Stimulated activated naive CD8-positive, alpha-beta T cell treated with anti-CD3 and anti-CD28 coated beads, Interleukin-15, amount 100 ng/mL, for 72 hours (primary cell): ENCODE measurements at regions not wholly inside any gene's neighbourhood (a gene's known extent, or its start where the extent isn't known, plus 50 kb on each side); places are given as distances from the start of the nearest gene placed in this dataset.
"Not testable (repeated sequence)": the region's sequence is repeated elsewhere in the genome, so short reads cannot be mapped to it uniquely, and the experiment has no call there.

Source experiments
- ATAC-seq: fragments of 150-1000 bp; cut with Tn5 transposase; 2 replicates; pipeline ENCODE4 v1.10.0; 2021; ENCODE audit warnings: mild to moderate bottlenecking, moderate library complexity
- DNase-seq, 2 donors: peaks; one replicate each; pipeline ENCODE4 v3.0.0; 2021 to 2022
- H3K27ac Mint-ChIP-seq, 2 donors: one replicate each; pipeline ENCODE4 v1.8.0; 2022; ENCODE audit warnings: mild to moderate bottlenecking in 2 of 2, mixed read lengths in 2 of 2, moderate library complexity in 2 of 2
- H3K27me3 Mint-ChIP-seq: one replicate; pipeline ENCODE4 v1.8.0; 2022; ENCODE audit warnings: mixed read lengths
- H3K4me1 Mint-ChIP-seq: one replicate; pipeline ENCODE4 v1.8.0; 2022; ENCODE audit warnings: mild to moderate bottlenecking, mixed read lengths
- H3K4me3 Mint-ChIP-seq, 2 donors: one replicate each; pipeline ENCODE4 v1.8.0; 2022; ENCODE audit warnings: mild to moderate bottlenecking in 2 of 2, mixed read lengths in 2 of 2, moderate library complexity in 1 of 2
- H3K9me3 Mint-ChIP-seq, 2 donors: one replicate each; pipeline ENCODE4 v1.8.0; 2022; ENCODE audit warnings: mixed read lengths in 2 of 2

- DNase-seq (no peak), ATAC-seq (no peak)
- H3K4me3 Mint-ChIP-seq = no peak overlapping the region
- peaks cover 7 to 10% of the 10 kb centered on the region in 2 donors for H3K9me3 Mint-ChIP-seq
- no peaks in the 10 kb centered on the region for H3K4me1 Mint-ChIP-seq
- H3K27me3 Mint-ChIP-seq = no peaks in the 10 kb centered on the region
- no peak overlapping the region for H3K27ac Mint-ChIP-seq
Measured at GRCh38 chr13:90710164-90710759, 637.2 kb upstream of the MIR17HG start.

- ATAC-seq (no peak), DNase-seq (no peak)
- Mint-ChIP-seq H3K27me3 (no peaks in the 10 kb centered on the region), H3K4me1 (no peaks in the 10 kb centered on the region), H3K4me3 (no peak overlapping the region), H3K9me3 (peaks cover 12 to 13% of the 10 kb centered on the region in 2 donors), H3K27ac (no peak overlapping the region)
Measured at GRCh38 chr13:90713441-90714133, 633.9 kb upstream of the MIR17HG start.

- ATAC-seq (no peak), DNase-seq (no peak)
- peaks cover 14 to 15% of the 10 kb centered on the region in 2 donors for H3K9me3 Mint-ChIP-seq
- no peak overlapping the region for H3K27ac Mint-ChIP-seq
- no peaks in the 10 kb centered on the region for H3K27me3 Mint-ChIP-seq
- no peak overlapping the region for H3K4me3 Mint-ChIP-seq
- H3K4me1 Mint-ChIP-seq = no peaks in the 10 kb centered on the region
Measured at GRCh38 chr13:90715485-90715884, 632.0 kb upstream of the MIR17HG start.

DNA sequence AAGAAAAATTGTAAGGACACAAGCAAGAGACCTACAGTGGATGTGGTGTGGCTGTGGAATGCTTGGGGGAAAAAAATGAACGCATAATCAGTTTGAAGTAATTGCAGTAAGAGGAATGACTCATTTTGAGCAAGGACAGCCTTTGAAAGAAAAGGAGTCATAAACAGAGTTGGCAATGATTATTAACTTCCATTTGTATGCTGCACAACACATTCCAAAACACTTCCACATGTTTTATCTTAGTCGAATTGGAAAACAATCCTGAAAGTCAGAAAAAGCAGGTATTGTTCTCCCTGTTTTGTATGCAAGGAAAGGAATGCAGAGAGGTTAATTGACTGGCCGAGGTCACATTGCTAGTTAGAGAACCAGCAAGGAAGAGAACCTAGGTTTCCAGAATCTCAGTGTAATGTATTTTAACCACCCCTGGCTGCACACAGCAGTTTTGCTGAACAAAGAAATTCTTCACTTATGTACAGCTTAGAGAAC is 630.0 kb upstream of the MIR17HG start:
- Mint-ChIP-seq H3K4me1 (no peaks in the 10 kb centered on the region), H3K4me3 (no peak overlapping the region), H3K9me3 (peaks cover 15 to 20% of the 10 kb centered on the region in 2 donors), H3K27me3 (no peaks in the 10 kb centered on the region), H3K27ac (no peak overlapping the region)
- ATAC-seq (no peak), DNase-seq (no peak)

- Mint-ChIP-seq H3K27me3 (no peaks in the 10 kb centered on the region), H3K27ac (no peak overlapping the region), H3K4me1 (no peaks in the 10 kb centered on the region), H3K4me3 (no peak overlapping the region), H3K9me3 (peaks cover 8 to 10% of the 10 kb centered on the region in 2 donors)
- DNase-seq (no peak), ATAC-seq (no peak)
Measured at GRCh38 chr13:90719461-90719860, 628.0 kb upstream of the MIR17HG start.

GRCh38 chr13:90721937-90722336 is 625.5 kb upstream of the MIR17HG start:
- no peak for ATAC-seq

GRCh38 chr13:90723381-90723780 is 624.1 kb upstream of the MIR17HG start:
- Mint-ChIP-seq H3K27me3 (no peaks in the 10 kb centered on the region), H3K4me1 (no peaks in the 10 kb centered on the region), H3K9me3 (peaks cover 12 to 16% of the 10 kb centered on the region in 2 donors), H3K4me3 (no peak overlapping the region), H3K27ac (no peak overlapping the region)
- ATAC-seq (no peak), DNase-seq (no peak)

More at GRCh38 chr13:90721937-90722336, 625.5 kb upstream of the MIR17HG start:
- Mint-ChIP-seq H3K4me1 (no peaks in the 10 kb centered on the region), H3K4me3 (no peak overlapping the region), H3K9me3 (peaks cover 14 to 18% of the 10 kb centered on the region in 2 donors), H3K27me3 (no peaks in the 10 kb centered on the region), H3K27ac (no peak overlapping the region)
- no peak for DNase-seq

DNA sequence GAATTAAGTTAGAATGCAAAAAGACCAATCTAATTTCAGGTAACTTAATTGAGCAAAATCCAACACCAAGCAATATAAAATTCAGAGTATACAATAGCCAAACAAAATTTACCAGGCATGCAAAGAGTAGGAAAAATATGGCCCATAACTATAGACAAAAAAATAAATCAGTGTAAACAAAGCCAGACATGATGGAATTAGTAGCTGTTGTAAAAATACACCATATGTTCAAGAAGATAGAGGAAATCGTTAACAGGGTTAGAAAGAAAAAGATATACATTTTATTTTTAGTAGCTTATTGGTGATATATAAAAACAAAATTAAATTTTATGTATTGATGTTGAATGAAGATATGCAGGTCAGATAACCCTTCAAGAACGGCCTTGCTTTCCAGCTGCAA is 621.1 kb upstream of the MIR17HG start:
- Mint-ChIP-seq H3K27me3 (no peaks in the 10 kb centered on the region), H3K4me3 (no peak overlapping the region), H3K27ac (peak overlapping the region in 1 of 2 donors; percentile 3), H3K9me3 (peaks cover 18 to 22% of the 10 kb centered on the region in 2 donors), H3K4me1 (no peaks in the 10 kb centered on the region)
- ATAC-seq (no peak), DNase-seq (no peak)

- no peak overlapping the region for H3K27ac Mint-ChIP-seq
- H3K4me1 Mint-ChIP-seq = no peaks in the 10 kb centered on the region
- no peak overlapping the region for H3K4me3 Mint-ChIP-seq
- no peak for ATAC-seq
- DNase-seq = no peak
- peaks cover 20 to 22% of the 10 kb centered on the region in 2 donors for H3K9me3 Mint-ChIP-seq
- H3K27me3 Mint-ChIP-seq = no peaks in the 10 kb centered on the region
Measured at GRCh38 chr13:90732049-90732448, 615.4 kb upstream of the MIR17HG start.

DNA sequence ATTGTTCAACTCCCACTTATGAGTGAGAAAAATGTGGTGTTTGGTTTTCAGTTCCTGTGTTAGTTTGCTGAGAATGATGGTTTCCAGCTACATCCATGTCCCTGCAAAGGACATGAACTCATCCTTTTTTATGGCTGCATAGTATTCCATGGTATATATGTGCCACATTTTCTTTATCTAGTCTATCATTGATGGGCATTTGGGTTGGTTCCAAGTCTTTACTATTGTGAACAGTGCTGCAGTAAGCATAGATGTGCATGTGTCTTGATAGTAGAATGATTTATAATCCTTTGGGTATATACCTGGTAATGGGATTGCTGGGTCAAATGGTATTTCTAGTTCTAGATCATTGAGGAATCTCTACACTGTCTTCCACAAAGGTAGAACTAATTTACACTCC is 613.0 kb upstream of the MIR17HG start:
- DNase-seq, H3K4me3 Mint-ChIP-seq, ATAC-seq, H3K4me1 Mint-ChIP-seq, H3K27me3 Mint-ChIP-seq: not testable (repeated sequence)
- Mint-ChIP-seq H3K9me3 (peaks cover 20 to 22% of the 10 kb centered on the region in 2 donors), H3K27ac (peak overlapping the region in 1 of 2 donors; percentile 48)

- DNase-seq (no peak), ATAC-seq (no peak)
- Mint-ChIP-seq H3K27me3 (no peaks in the 10 kb centered on the region), H3K9me3 (peaks cover 2 to 17% of the 10 kb centered on the region in 2 donors), H3K4me3 (no peak overlapping the region), H3K4me1 (no peaks in the 10 kb centered on the region), H3K27ac (no peak overlapping the region)
Measured at GRCh38 chr13:90738881-90739280, 608.6 kb upstream of the MIR17HG start.

DNA sequence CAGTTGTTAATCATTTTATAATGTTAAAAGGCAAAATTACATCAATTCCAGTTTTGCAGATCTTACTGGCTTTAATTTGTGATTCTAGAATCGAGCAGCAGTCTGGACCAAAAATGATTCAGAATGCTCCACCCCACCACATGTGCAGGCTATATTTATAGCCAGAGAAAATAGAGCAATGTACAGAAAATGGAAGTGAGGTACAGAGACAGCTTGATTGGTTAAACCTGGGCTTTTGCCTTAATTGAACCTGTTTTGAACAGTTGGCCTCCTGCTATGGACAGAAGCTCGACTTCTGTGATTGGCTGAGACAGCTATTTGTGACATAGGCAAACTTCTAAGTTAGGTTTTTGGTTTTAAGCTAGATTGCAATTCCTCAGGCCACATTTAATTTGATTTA is 607.4 kb upstream of the MIR17HG start:
- Mint-ChIP-seq H3K9me3 (peaks cover 12 to 23% of the 10 kb centered on the region in 2 donors), H3K4me3 (no peak overlapping the region), H3K27ac (no peak overlapping the region), H3K27me3 (no peaks in the 10 kb centered on the region), H3K4me1 (no peaks in the 10 kb centered on the region)
- ATAC-seq (no peak), DNase-seq (no peak)

DNA sequence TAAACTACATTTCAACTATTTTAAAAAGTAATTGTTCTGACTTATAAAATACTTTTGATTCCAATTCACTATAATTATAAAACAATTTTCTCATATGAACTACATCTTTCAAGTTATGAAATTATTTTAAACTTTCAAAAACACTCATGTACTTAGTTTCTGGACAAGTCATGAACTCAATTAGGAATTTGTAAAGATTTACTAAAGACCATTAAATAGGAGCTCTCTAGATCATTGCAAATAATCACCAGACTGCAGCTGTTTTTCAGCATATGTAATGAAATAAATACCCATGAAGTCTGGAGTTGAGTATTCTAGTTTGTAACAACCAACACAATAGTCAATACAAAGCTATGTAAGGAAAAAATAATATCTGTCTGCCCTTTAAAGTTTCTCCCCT is 605.1 kb upstream of the MIR17HG start:
- no peak for ATAC-seq
- no peaks in the 10 kb centered on the region for H3K4me1 Mint-ChIP-seq
- no peak overlapping the region for H3K4me3 Mint-ChIP-seq
- no peaks in the 10 kb centered on the region for H3K27me3 Mint-ChIP-seq
- DNase-seq = no peak
- no peak overlapping the region for H3K27ac Mint-ChIP-seq
- H3K9me3 Mint-ChIP-seq = peaks cover 18% of the 10 kb centered on the region in 2 donors

DNA sequence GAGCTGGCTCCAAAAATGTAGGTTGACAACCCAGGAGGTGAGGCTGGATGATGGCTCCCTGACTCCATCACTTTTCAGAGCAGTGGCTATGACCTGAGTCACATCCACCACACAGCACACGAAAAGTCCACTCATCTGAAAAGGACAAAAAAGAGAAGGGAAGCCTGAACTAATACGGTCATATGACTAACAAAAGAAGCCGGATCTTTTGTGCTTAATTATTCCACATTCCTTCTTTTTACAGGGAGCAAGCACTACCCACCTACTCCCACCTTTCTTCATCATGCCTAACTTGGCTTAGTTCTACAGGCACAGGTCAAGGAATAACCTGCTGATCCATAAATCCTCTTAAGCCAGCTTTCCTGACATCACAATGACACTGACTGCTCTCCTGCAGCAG is 601.3 kb upstream of the MIR17HG start:
- DNase-seq = no peak
- H3K4me3 Mint-ChIP-seq = no peak overlapping the region
- no peak overlapping the region for H3K27ac Mint-ChIP-seq
- H3K27me3 Mint-ChIP-seq = no peaks in the 10 kb centered on the region
- no peak for ATAC-seq
- H3K4me1 Mint-ChIP-seq = no peaks in the 10 kb centered on the region
- peaks cover 37 to 41% of the 10 kb centered on the region in 2 donors for H3K9me3 Mint-ChIP-seq

- no peak for ATAC-seq
- Mint-ChIP-seq H3K4me3 (no peak overlapping the region), H3K9me3 (peaks cover 32 to 34% of the 10 kb centered on the region in 2 donors), H3K27ac (no peak overlapping the region), H3K4me1 (no peaks in the 10 kb centered on the region), H3K27me3 (no peaks in the 10 kb centered on the region)
- DNase-seq = no peak
Measured at GRCh38 chr13:90750021-90750420, 597.5 kb upstream of the MIR17HG start.

DNA sequence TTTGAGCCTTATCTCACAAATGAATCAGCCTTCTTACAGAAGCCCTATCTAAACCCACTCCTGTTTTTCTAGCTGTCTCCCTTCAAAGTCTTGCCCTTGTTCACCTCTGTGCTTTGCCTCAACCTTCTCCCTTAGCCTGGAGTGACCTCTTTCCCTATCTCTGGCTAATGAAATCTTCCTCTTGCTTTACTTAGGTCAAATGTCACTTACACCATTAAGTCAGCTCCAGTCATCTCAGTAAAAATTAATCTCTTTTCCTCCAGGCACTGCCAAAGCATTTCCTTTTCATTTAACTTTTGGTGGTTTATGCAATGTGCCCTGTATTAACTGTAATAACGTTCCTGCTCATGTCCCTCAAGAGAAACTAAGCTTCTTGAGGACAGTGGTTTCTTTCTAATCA is 596.5 kb upstream of the MIR17HG start:
- Mint-ChIP-seq H3K4me1 (no peaks in the 10 kb centered on the region), H3K27ac (no peak overlapping the region), H3K4me3 (no peak overlapping the region), H3K9me3 (peaks cover 32 to 37% of the 10 kb centered on the region in 2 donors), H3K27me3 (no peaks in the 10 kb centered on the region)
- DNase-seq = no peak
- no peak for ATAC-seq
